Omental fat pad (tissue), 3 donors: ENCODE measurements at regions not wholly inside any gene's neighbourhood (a gene's known extent, or its start where the extent isn't known, plus 50 kb on each side); places are given as distances from the start of the nearest gene placed in this dataset.

ENCODE experiments used
- ATAC-seq: fragments of 150-250 bp; one replicate; pipeline ENCODE4 v1.9.1; 2016; ENCODE audit warnings: mild to moderate bottlenecking, moderate library complexity; ENCODE audit not compliant: low FRiP score
- DNase-seq: peaks from one replicate; pipeline ENCODE4 v3.0.0-alpha.2; 2019; ENCODE audit warnings: low spot score
- CTCF ChIP-seq, 3 donors: fragments of 450-650 bp; IDR thresholded peaks; one replicate each; pipeline ENCODE4 v1.5.1; 2016 to 2017; ENCODE audit warnings: antibody characterized with exemption in 3 of 3, mild to moderate bottlenecking in 3 of 3, moderate library complexity in 2 of 3

GRCh38 chr2:59662127-59662861 lies 891.2 kb downstream of the BCL11A start:
- no peak for DNase-seq
- TF ChIP-seq CTCF (IDR thresholded peaks at IDR 0.05): no peak
- ATAC-seq: no peak

GRCh38 chr2:59660262-59660661 lies 893.2 kb downstream of the BCL11A start:
- DNase-seq (no peak), ATAC-seq (no peak)
- TF ChIP-seq CTCF (IDR thresholded peaks at IDR 0.05): no peak

GRCh38 chr2:59658906-59659635 lies 894.4 kb downstream of the BCL11A start:
- no peak for ATAC-seq
- no peak for DNase-seq
- no peak for TF ChIP-seq CTCF (IDR thresholded peaks at IDR 0.05)

- ATAC-seq (no peak), DNase-seq (no peak)
- TF ChIP-seq CTCF (IDR thresholded peaks at IDR 0.05): no peak
These were observed 897.6 kb downstream of the BCL11A start for GRCh38 chr2:59655809-59656208.

DNA sequence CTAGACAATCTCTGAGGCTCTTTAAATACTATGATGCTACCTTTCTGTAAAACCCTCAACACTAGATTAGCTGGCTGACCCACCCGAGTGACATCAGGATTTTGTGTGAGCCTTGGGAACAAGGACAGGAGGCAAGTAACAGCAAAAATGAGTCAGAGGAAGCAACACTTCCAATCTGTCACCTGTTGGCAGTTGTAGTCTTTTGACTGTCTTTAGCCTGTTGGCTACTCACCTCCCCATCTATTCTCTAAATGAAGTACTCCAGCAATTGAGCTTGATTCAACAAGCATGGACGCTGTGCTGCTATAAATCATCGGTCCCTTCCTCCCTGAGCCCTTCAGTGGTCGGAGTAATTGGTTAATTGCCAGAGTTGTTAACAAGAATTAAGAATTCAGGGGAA lies 898.7 kb downstream of the BCL11A start:
- ATAC-seq (no peak), DNase-seq (no peak)
- TF ChIP-seq CTCF (IDR thresholded peaks at IDR 0.05): no peak

GRCh38 chr2:59653164-59653563 lies 900.3 kb downstream of the BCL11A start:
- ATAC-seq: no peak
- TF ChIP-seq CTCF (IDR thresholded peaks at IDR 0.05): no peak
- no peak for DNase-seq

- no peak for TF ChIP-seq CTCF (IDR thresholded peaks at IDR 0.05)
- no peak for ATAC-seq
- DNase-seq: no peak
These were observed 922.7 kb downstream of the BCL11A start for GRCh38 chr2:59630789-59631188.
